ENCODE measurements at regions not wholly inside any gene's neighbourhood (a gene's known extent, or its start where the extent isn't known, plus 50 kb on each side); places are given as distances from the start of the nearest gene placed in this dataset.
"Not testable (repeated sequence)": the region's sequence is repeated elsewhere in the genome, so short reads cannot be mapped to it uniquely, and the experiment has no call there.

- ATAC-seq (ENCODE audit: low read depth) = no peak
- Mint-ChIP-seq H3K4me1 (no peaks in the 10 kb centered on the region), H3K27me3 (no peaks in the 10 kb centered on the region), H3K9me3 (peaks cover 3% of the 10 kb centered on the region), H3K4me3 (no peak overlapping the region), H3K27ac (no peak overlapping the region), H3K36me3 (no peaks in the 10 kb centered on the region)
- no peak for DNase-seq (ENCODE audit: low spot score in 2 of 2)
These were observed 79.1 kb upstream of the MAN1A1 start for GRCh38 chr6:119428633-119429032.

- peaks cover 7% of the 10 kb centered on the region for H3K9me3 Mint-ChIP-seq
- no peak overlapping the region for H3K27ac Mint-ChIP-seq
- no peaks in the 10 kb centered on the region for H3K36me3 Mint-ChIP-seq
- no peak for ATAC-seq (ENCODE audit: low read depth)
- no peak for DNase-seq (ENCODE audit: low spot score in 2 of 2)
- no peaks in the 10 kb centered on the region for H3K27me3 Mint-ChIP-seq
- H3K4me1 Mint-ChIP-seq = no peaks in the 10 kb centered on the region
- no peak overlapping the region for H3K4me3 Mint-ChIP-seq
These were observed 77.1 kb upstream of the MAN1A1 start for GRCh38 chr6:119426619-119427018.

- no peak overlapping the region for H3K4me3 Mint-ChIP-seq
- H3K9me3 Mint-ChIP-seq = peaks cover 17% of the 10 kb centered on the region
- ATAC-seq (ENCODE audit: low read depth) = no peak
- peaks cover 4% of the 10 kb centered on the region for H3K36me3 Mint-ChIP-seq
- DNase-seq (ENCODE audit: low spot score in 2 of 2) = no peak
- no peaks in the 10 kb centered on the region for H3K4me1 Mint-ChIP-seq
- no peak overlapping the region for H3K27ac Mint-ChIP-seq
- H3K27me3 Mint-ChIP-seq = peaks cover 2% of the 10 kb centered on the region
These were observed 74.4 kb upstream of the MAN1A1 start for GRCh38 chr6:119423996-119424395.

- not testable (repeated sequence) for H3K27me3 Mint-ChIP-seq; H3K27ac Mint-ChIP-seq; DNase-seq (ENCODE audit: low spot score in 2 of 2); H3K4me3 Mint-ChIP-seq; H3K36me3 Mint-ChIP-seq; ATAC-seq (ENCODE audit: low read depth); H3K4me1 Mint-ChIP-seq
- H3K9me3 Mint-ChIP-seq = peaks cover 28% of the 10 kb centered on the region
These were observed 68.5 kb upstream of the MAN1A1 start for GRCh38 chr6:119418084-119418483.

- DNase-seq (ENCODE audit: low spot score in 2 of 2) = no peak
- Mint-ChIP-seq H3K4me1 (no peaks in the 10 kb centered on the region), H3K4me3 (no peak overlapping the region), H3K27me3 (peaks cover 4% of the 10 kb centered on the region), H3K27ac (no peak overlapping the region), H3K36me3 (no peaks in the 10 kb centered on the region), H3K9me3 (peaks cover 4% of the 10 kb centered on the region)
- no peak for ATAC-seq (ENCODE audit: low read depth)
These were observed 57.6 kb upstream of the MAN1A1 start for GRCh38 chr6:119407156-119407555.

GRCh38 chr6:119405114-119405513, 55.6 kb upstream of the MAN1A1 start:
- not testable (repeated sequence) for H3K27ac Mint-ChIP-seq; ATAC-seq (ENCODE audit: low read depth); H3K4me3 Mint-ChIP-seq; H3K27me3 Mint-ChIP-seq; DNase-seq (ENCODE audit: low spot score in 2 of 2); H3K4me1 Mint-ChIP-seq; H3K9me3 Mint-ChIP-seq; H3K36me3 Mint-ChIP-seq

Measured in memory B cell (primary cell).